ENCODE measurements at regions not wholly inside any gene's neighbourhood (a gene's known extent, or its start where the extent isn't known, plus 50 kb on each side); places are given as distances from the start of the nearest gene placed in this dataset.
A peak's percentile ranks its signal among the peaks of the same experiment; 100 is the strongest.

DNA sequence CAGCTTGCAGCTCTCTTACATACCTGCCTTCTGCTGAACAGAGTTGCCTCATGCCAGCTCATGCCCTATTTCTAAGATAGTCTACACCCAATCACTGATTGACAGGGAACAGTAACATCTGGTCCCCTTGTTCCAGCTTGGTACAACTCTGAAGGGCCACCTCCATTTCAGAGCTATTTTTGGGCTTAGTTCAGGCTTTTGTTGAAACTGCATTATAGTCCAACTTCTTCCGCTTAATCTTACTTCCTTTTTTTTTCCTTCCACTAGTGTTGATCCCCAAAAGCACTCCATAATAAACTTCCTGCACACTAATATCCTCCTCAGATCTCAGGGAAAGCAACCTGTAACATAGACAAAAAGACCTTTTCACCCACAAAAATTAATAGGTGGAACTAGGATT is 65.7 kb upstream of the TNFRSF21 start:
- TF ChIP-seq, protein P1, sequence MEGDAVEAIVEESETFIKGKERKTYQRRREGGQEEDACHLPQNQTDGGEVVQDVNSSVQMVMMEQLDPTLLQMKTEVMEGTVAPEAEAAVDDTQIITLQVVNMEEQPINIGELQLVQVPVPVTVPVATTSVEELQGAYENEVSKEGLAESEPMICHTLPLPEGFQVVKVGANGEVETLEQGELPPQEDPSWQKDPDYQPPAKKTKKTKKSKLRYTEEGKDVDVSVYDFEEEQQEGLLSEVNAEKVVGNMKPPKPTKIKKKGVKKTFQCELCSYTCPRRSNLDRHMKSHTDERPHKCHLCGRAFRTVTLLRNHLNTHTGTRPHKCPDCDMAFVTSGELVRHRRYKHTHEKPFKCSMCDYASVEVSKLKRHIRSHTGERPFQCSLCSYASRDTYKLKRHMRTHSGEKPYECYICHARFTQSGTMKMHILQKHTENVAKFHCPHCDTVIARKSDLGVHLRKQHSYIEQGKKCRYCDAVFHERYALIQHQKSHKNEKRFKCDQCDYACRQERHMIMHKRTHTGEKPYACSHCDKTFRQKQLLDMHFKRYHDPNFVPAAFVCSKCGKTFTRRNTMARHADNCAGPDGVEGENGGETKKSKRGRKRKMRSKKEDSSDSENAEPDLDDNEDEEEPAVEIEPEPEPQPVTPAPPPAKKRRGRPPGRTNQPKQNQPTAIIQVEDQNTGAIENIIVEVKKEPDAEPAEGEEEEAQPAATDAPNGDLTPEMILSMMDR (IDR thresholded peaks at IDR 0.05): no peak
- ATAC-seq (ENCODE audit: low FRiP score): no peak
- no peak for DNase-seq (ENCODE audit: low spot score)

DNA sequence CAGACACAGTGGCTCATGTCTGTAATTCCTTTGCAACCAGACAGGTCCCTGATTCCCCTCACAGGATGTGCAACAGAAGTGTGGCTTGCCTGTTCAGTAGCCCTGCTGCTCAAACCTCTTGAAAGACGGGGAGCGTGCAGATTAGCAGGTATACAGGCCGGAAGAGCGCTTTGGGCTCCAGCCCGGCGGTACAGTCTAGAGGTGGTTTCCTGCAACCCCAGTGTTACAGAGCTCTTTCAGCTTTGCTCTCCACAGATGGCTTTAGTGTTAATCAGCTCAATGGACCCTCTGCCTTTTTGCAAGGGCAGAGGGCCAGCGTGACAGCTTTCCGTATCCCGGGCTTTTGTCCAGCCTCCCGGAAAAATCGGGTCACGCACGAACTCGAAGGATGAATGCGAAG is 67.2 kb upstream of the TNFRSF21 start:
- ATAC-seq (ENCODE audit: low FRiP score): no peak
- no peak for DNase-seq (ENCODE audit: low spot score)
- TF ChIP-seq, protein P1 (IDR thresholded peaks at IDR 0.05): no peak

DNA sequence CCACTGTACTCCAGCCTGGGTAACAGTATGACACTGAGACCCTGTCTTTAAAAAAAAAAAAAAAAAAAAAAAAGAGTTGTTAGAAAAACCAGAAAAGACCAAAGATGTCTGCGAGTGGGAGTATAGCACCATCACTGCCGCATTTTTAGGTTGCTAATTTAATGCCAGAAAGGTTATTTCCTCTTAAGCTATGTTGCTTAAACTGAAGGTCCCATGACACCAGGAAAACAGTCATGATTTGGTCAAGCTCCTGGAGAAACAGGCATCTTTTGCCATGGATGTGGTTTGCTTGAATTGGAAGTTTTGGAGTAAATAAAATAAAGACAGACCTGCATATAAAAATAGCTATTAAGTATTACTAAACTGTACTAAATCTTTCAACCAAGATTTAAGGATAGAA is 68.3 kb upstream of the TNFRSF21 start:
- ATAC-seq (ENCODE audit: low FRiP score): no peak
- TF ChIP-seq, protein P1 (IDR thresholded peaks at IDR 0.05): no peak
- no peak for DNase-seq (ENCODE audit: low spot score)

DNA sequence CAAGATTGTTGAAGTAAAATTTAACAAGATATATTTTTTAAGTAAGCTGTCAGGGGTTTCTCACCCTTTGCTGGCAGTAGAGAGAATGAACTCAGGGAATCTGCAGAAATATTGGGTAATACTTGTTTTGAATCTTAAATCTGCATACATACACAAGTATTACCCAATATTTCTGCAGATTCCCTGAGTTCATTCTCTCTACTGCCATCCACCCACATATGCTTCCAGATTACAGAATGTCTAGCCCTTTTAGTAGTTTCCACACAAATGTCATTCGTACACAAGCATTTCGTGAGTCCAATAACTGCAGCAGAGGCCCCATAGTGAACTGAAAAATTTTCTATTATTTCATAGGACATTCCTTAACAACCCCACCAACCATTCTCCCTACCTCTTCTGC is 69.6 kb upstream of the TNFRSF21 start:
- TF ChIP-seq, protein P1 (IDR thresholded peaks at IDR 0.05): no peak
- peak; percentile 88 for ATAC-seq (ENCODE audit: low FRiP score)
- no peak for DNase-seq (ENCODE audit: low spot score)

DNA sequence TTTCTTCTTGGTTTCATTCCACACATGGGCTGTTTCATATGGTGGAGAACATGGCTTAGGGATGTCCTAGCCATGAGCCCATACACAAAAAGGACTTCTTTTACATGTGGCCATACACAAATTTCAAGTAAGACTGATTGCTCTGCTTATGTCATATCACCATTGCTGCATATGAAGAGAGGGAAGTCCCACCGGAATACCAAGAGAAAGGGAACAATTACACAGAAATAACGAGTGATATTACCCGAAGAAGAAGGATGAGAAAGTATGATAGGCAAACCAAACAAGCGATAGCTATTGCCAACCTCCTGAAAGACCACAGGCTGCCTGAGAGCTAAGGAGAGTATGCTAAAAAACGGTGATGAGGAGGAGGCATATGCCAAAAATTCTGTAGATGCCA is 70.5 kb upstream of the TNFRSF21 start:
- TF ChIP-seq, protein P1 (IDR thresholded peaks at IDR 0.05): no peak
- ATAC-seq (ENCODE audit: low FRiP score) (no peak), DNase-seq (ENCODE audit: low spot score) (no peak)

DNA sequence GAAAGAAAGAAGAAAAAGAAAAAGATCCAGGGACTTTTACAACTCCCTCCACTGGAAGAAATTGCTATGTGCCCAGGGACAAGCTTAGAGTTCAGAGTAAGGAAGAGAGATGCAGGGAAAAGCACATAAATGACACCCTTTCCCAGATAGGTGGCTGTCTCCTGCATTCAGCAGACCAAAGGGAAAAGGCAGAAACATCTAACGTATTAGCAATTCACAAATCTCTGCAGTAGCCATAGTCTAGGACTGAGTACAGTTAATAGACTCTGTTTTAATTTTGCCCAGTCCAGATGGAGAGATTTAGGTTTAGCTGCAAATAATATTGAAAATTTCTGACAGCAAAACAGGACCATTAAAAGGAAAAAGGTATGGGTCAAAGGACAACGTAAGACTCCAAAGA is 71.3 kb upstream of the TNFRSF21 start:
- TF ChIP-seq, protein P1 (IDR thresholded peaks at IDR 0.05): no peak
- ATAC-seq (ENCODE audit: low FRiP score): no peak
- no peak for DNase-seq (ENCODE audit: low spot score)

DNA sequence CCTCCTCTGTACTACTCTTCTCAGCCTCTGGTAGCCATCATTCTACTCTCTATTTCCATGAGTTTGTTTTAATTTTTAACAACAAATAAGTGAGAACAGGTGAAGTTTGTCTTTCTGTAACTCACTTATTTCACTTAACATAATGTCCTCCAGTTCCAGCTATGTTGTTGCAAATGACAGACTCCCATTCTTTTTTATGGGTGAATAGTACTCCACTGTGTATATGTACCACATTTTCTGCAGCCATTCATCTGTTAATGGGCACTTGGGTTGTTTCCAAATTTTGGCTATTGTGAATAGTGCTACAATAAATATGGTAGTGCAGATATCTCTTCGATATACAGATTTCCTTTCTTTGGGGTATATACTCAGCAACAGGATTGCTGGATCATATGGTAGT is 73.7 kb upstream of the TNFRSF21 start:
- DNase-seq (ENCODE audit: low spot score) (no peak), ATAC-seq (ENCODE audit: low FRiP score) (no peak)
- TF ChIP-seq, protein P1 (IDR thresholded peaks at IDR 0.05): no peak

All from omental fat pad (tissue), 3 donors.